CD4-positive, alpha-beta memory T cell (primary cell): ENCODE measurements at regions not wholly inside any gene's neighbourhood (a gene's known extent, or its start where the extent isn't known, plus 50 kb on each side); places are given as distances from the start of the nearest gene placed in this dataset.
"Not testable (repeated sequence)": the region's sequence is repeated elsewhere in the genome, so short reads cannot be mapped to it uniquely, and the experiment has no call there.

Source experiments
- CTCF ChIA-PET: fragments of 350-600 bp; sonication (Branson Sonifier 250); formaldehyde crosslinking; loops from one replicate; lab custom pipeline; 2021; ENCODE audit warnings: inconsistent platforms; ENCODE audit not compliant: partially characterized antibody; lab: Charles Lee
- POLR2A ChIA-PET: fragments of 350-600 bp; sonication (Branson Sonifier 250); formaldehyde crosslinking; loops from one replicate; lab custom pipeline; 2021; ENCODE audit not compliant: partially characterized antibody; lab: Charles Lee
- DNase-seq, 5 donors: peaks; one replicate each; pipeline versions ENCODE4 v3.0.0 to v3.0.0-alpha.2; 2020 to 2022; ENCODE audit warnings: mixed read lengths in 1 of 5
- H3K27ac ChIP-seq: one replicate; pipeline ENCODE4 v1.7.0; 2013; ENCODE audit warnings: low read depth, low read length
- H3K27me3 ChIP-seq: 2 replicates; pipeline ENCODE4 v1.7.0; 2013; ENCODE audit warnings: mild to moderate bottlenecking, low read length, moderate library complexity; ENCODE audit not compliant: insufficient read depth
- H3K36me3 ChIP-seq: 2 replicates; pipeline ENCODE4 v1.7.0; 2013; ENCODE audit warnings: mild to moderate bottlenecking, low read length, moderate library complexity; ENCODE audit not compliant: insufficient read depth
- H3K4me1 ChIP-seq: 2 replicates; pipeline ENCODE4 v1.7.0; 2013; ENCODE audit warnings: mild to moderate bottlenecking, low read length, moderate library complexity; ENCODE audit not compliant: insufficient read depth
- H3K4me3 ChIP-seq, 2 donors: one replicate each; pipeline ENCODE4 v1.7.0; 2013; ENCODE audit warnings: low read length in 2 of 2, mild to moderate bottlenecking in 1 of 2
- H3K9me3 ChIP-seq, 2 donors: one replicate each; pipeline ENCODE4 v1.7.0; 2013; ENCODE audit warnings: low read length in 2 of 2, control low read depth in 1 of 2; ENCODE audit not compliant: control insufficient read depth in 1 of 2
- H3K27ac Mint-ChIP-seq, 7 donors: one replicate each; pipeline ENCODE4 v1.8.0; 2020 to 2021; ENCODE audit warnings: mixed read lengths in 7 of 7, mild to moderate bottlenecking in 6 of 7, inconsistent platforms in 3 of 7, moderate library complexity in 3 of 7
- H3K27me3 Mint-ChIP-seq, 2 donors: one replicate each; pipeline ENCODE4 v1.8.0; 2020 to 2021; ENCODE audit warnings: mixed read lengths in 2 of 2
- H3K36me3 Mint-ChIP-seq, 2 donors: one replicate each; pipeline ENCODE4 v1.8.0; 2020 to 2021; ENCODE audit warnings: mixed read lengths in 2 of 2, inconsistent platforms in 1 of 2, mild to moderate bottlenecking in 1 of 2
- H3K4me1 Mint-ChIP-seq, 4 donors: one replicate each; pipeline ENCODE4 v1.8.0; 2020 to 2021; ENCODE audit warnings: mixed read lengths in 4 of 4, mild to moderate bottlenecking in 1 of 4
- H3K4me3 Mint-ChIP-seq, 8 donors: one replicate each; pipeline ENCODE4 v1.8.0; 2020 to 2021; ENCODE audit warnings: mixed read lengths in 8 of 8, mild to moderate bottlenecking in 7 of 8, moderate library complexity in 6 of 8, inconsistent platforms in 3 of 8
- H3K9me3 Mint-ChIP-seq, 8 donors: one replicate each; pipeline ENCODE4 v1.8.0; 2020 to 2021; ENCODE audit warnings: mixed read lengths in 8 of 8, mild to moderate bottlenecking in 5 of 8, inconsistent platforms in 3 of 8, moderate library complexity in 1 of 8
- intact Hi-C: fragments of 100-400 bp; cut with micrococcal nuclease; formaldehyde crosslinking; loops from one replicate; pipeline ENCODE4 v1.15.1; 2023

GRCh38 chr12:12009749-12010276, 60.9 kb upstream of the BCL2L14 start:
- not testable (repeated sequence) for H3K9me3 Mint-ChIP-seq, H3K36me3 Mint-ChIP-seq, H3K27me3 ChIP-seq, H3K9me3 ChIP-seq, H3K36me3 ChIP-seq, H3K27me3 Mint-ChIP-seq
- DNase-seq = peak in 1 of 5 donors; percentile 44
- POLR2A ChIA-PET = interaction anchor here (0.7 to 4.6 kb wide), 37 partner anchors 10 to 712 kb away, joined by 3 to 72 read pairs (median 4); partner anchors contain the start of genes BORCS5 and ETV6
- H3K27ac Mint-ChIP-seq = peak overlapping the region; percentile 95 to 99 (median 97)
- Histone ChIP-seq H3K4me3 (peak overlapping the region in 1 of 2 donors; percentile 51), H3K27ac (peak overlapping the region; percentile 75), H3K4me1 (peaks cover 61% of the 10 kb centered on the region)
- CTCF ChIA-PET = interaction anchor here (0.7 to 5.5 kb wide), 18 partner anchors 10 to 429 kb away, joined by 3 to 87 read pairs (median 6); no protein-coding TSS in a partner anchor
- peak overlapping the region in 7 of 8 donors; percentile 70 to 89 (median 83) for H3K4me3 Mint-ChIP-seq
- peaks cover 59 to 91% (median 81%) of the 10 kb centered on the region in 4 donors for H3K4me1 Mint-ChIP-seq
- intact Hi-C loops = loop anchor here (1.0 to 10.0 kb wide), 11 partner anchors 12 to 1798 kb away; partner anchors contain the start of gene GABARAPL1

GRCh38 chr12:12010277-12011039, 60.3 kb upstream of the BCL2L14 start:
- Mint-ChIP-seq H3K36me3 (peaks cover 0 to 4% of the 10 kb centered on the region in 2 donors), H3K4me3 (peak overlapping the region; percentile 70 to 89 (median 82)), H3K27ac (peak overlapping the region; percentile 95 to 99 (median 97)), H3K4me1 (peaks cover 62 to 91% (median 83%) of the 10 kb centered on the region in 4 donors), H3K9me3 (peaks cover 0 to 2% (median 0%) of the 10 kb centered on the region in 8 donors), H3K27me3 (no peaks in the 10 kb centered on the region)
- Histone ChIP-seq H3K4me3 (peak overlapping the region; percentile 50 to 51), H3K9me3 (no peaks in the 10 kb centered on the region), H3K27me3 (no peaks in the 10 kb centered on the region), H3K36me3 (no peaks in the 10 kb centered on the region), H3K4me1 (peaks cover 68% of the 10 kb centered on the region), H3K27ac (peak overlapping the region; percentile 75)
- intact Hi-C loops = loop anchor here (2.0 kb wide), 1 partner anchor 14 kb away; no protein-coding TSS in a partner anchor
- DNase-seq = peak; percentile 78 to 84 (median 80)
- ChIA-PET CTCF (interaction anchor here (1.2 to 5.5 kb wide), 10 partner anchors 8 to 429 kb away, joined by 3 to 87 read pairs (median 22); no protein-coding TSS in a partner anchor), POLR2A (interaction anchor here (0.7 to 4.6 kb wide), 30 partner anchors 11 to 711 kb away, joined by 3 to 72 read pairs (median 4); partner anchors contain the start of genes BORCS5 and ETV6)

- H3K36me3 ChIP-seq = no peaks in the 10 kb centered on the region
- H3K4me3 ChIP-seq = no peak overlapping the region
- intact Hi-C loops = loop anchor here (2.0 kb wide), 1 partner anchor 13 kb away; no protein-coding TSS in a partner anchor
- no peak overlapping the region for H3K27ac ChIP-seq
- H3K27ac Mint-ChIP-seq = peak overlapping the region; percentile 5 to 96 (median 78)
- ChIA-PET CTCF (interaction anchor here (1.8 to 5.5 kb wide), 4 partner anchors 10 to 32 kb away, joined by 4 to 87 read pairs (median 35); no protein-coding TSS in a partner anchor), POLR2A (interaction anchor here (0.6 to 4.6 kb wide), 6 partner anchors 12 to 466 kb away, joined by 3 to 72 read pairs (median 20); no protein-coding TSS in a partner anchor)
- no peaks in the 10 kb centered on the region for H3K9me3 ChIP-seq
- H3K27me3 ChIP-seq = no peaks in the 10 kb centered on the region
- DNase-seq = no peak
- H3K4me3 Mint-ChIP-seq = peak overlapping the region in 3 of 8 donors; percentile 46 to 54 (median 48)
- peaks cover 76% of the 10 kb centered on the region for H3K4me1 ChIP-seq
- H3K9me3 Mint-ChIP-seq = peaks cover 0 to 2% (median 0%) of the 10 kb centered on the region in 8 donors
- peaks cover 63 to 94% (median 88%) of the 10 kb centered on the region in 4 donors for H3K4me1 Mint-ChIP-seq
- H3K36me3 Mint-ChIP-seq = peaks cover 0 to 4% of the 10 kb centered on the region in 2 donors
- H3K27me3 Mint-ChIP-seq = no peaks in the 10 kb centered on the region
Observed at GRCh38 chr12:12011880-12012260, 58.9 kb upstream of the BCL2L14 start.

GRCh38 chr12:12015073-12015685, 55.6 kb upstream of the BCL2L14 start:
- Mint-ChIP-seq H3K4me3 (peak overlapping the region in 2 of 8 donors; percentile 3 to 40), H3K27me3 (no peaks in the 10 kb centered on the region), H3K27ac (peak overlapping the region; percentile 16 to 86 (median 81)), H3K4me1 (peaks cover 38 to 71% (median 63%) of the 10 kb centered on the region in 4 donors), H3K9me3 (peaks cover 0 to 2% (median 0%) of the 10 kb centered on the region in 8 donors), H3K36me3 (no peaks in the 10 kb centered on the region)
- no peaks in the 10 kb centered on the region for H3K36me3 ChIP-seq
- ChIA-PET POLR2A (no interaction called here), CTCF (interaction anchor here (1.6 kb wide), 1 partner anchor 18 kb away, joined by 5 read pairs; no protein-coding TSS in a partner anchor)
- no peaks in the 10 kb centered on the region for H3K9me3 ChIP-seq
- no peak overlapping the region for H3K4me3 ChIP-seq
- intact Hi-C loops = no loop called here
- no peak for DNase-seq
- no peaks in the 10 kb centered on the region for H3K27me3 ChIP-seq
- no peak overlapping the region for H3K27ac ChIP-seq
- H3K4me1 ChIP-seq = peaks cover 51% of the 10 kb centered on the region

- H3K27ac Mint-ChIP-seq = peak overlapping the region in 6 of 7 donors; percentile 13 to 92 (median 72)
- H3K9me3 Mint-ChIP-seq = peaks cover 0 to 2% (median 0%) of the 10 kb centered on the region in 8 donors
- no peaks in the 10 kb centered on the region for H3K27me3 Mint-ChIP-seq
- no peaks in the 10 kb centered on the region for H3K27me3 ChIP-seq
- H3K9me3 ChIP-seq = no peaks in the 10 kb centered on the region
- no peak for DNase-seq
- H3K4me1 Mint-ChIP-seq = peaks cover 31 to 62% (median 53%) of the 10 kb centered on the region in 4 donors
- H3K27ac ChIP-seq = no peak overlapping the region
- H3K4me1 ChIP-seq = peaks cover 38% of the 10 kb centered on the region
- H3K4me3 Mint-ChIP-seq = peak overlapping the region in 6 of 8 donors; percentile 4 to 71 (median 32)
- intact Hi-C loops = no loop called here
- CTCF ChIA-PET = interaction anchor here (1.0 kb wide), 1 partner anchor 436 kb away, joined by 3 read pairs; no protein-coding TSS in a partner anchor
- no peak overlapping the region for H3K4me3 ChIP-seq
- no peaks in the 10 kb centered on the region for H3K36me3 ChIP-seq
- no peaks in the 10 kb centered on the region for H3K36me3 Mint-ChIP-seq
- POLR2A ChIA-PET = no interaction called here
Observed at GRCh38 chr12:12016284-12017100, 54.2 kb upstream of the BCL2L14 start.

- no peaks in the 10 kb centered on the region for H3K9me3 ChIP-seq
- H3K4me1 ChIP-seq = peaks cover 32% of the 10 kb centered on the region
- ChIA-PET CTCF (no interaction called here), POLR2A (interaction anchor here (0.6 kb wide), 1 partner anchor 35 kb away, joined by 3 read pairs; no protein-coding TSS in a partner anchor)
- Mint-ChIP-seq H3K4me3 (peak overlapping the region in 4 of 8 donors; percentile 31 to 71 (median 42)), H3K27me3 (no peaks in the 10 kb centered on the region), H3K27ac (peak overlapping the region in 6 of 7 donors; percentile 13 to 92 (median 72)), H3K9me3 (peaks cover 0 to 2% (median 0%) of the 10 kb centered on the region in 8 donors), H3K36me3 (no peaks in the 10 kb centered on the region), H3K4me1 (peaks cover 28 to 56% (median 50%) of the 10 kb centered on the region in 4 donors)
- no peak for DNase-seq
- no peak overlapping the region for H3K4me3 ChIP-seq
- no peaks in the 10 kb centered on the region for H3K36me3 ChIP-seq
- H3K27me3 ChIP-seq = no peaks in the 10 kb centered on the region
- intact Hi-C loops = no loop called here
- no peak overlapping the region for H3K27ac ChIP-seq
Observed at GRCh38 chr12:12017135-12017581, 53.6 kb upstream of the BCL2L14 start.
